HT1080 (cell line): ENCODE measurements at regions not wholly inside any gene's neighbourhood (a gene's known extent, or its start where the extent isn't known, plus 50 kb on each side); places are given as distances from the start of the nearest gene placed in this dataset.
"Not testable (repeated sequence)": the region's sequence is repeated elsewhere in the genome, so short reads cannot be mapped to it uniquely, and the experiment has no call there.

Experiments
- DNase-seq: peaks from one replicate; pipeline ENCODE4 v3.0.0-alpha.2; 2015; ENCODE audit warnings: low read depth

DNA sequence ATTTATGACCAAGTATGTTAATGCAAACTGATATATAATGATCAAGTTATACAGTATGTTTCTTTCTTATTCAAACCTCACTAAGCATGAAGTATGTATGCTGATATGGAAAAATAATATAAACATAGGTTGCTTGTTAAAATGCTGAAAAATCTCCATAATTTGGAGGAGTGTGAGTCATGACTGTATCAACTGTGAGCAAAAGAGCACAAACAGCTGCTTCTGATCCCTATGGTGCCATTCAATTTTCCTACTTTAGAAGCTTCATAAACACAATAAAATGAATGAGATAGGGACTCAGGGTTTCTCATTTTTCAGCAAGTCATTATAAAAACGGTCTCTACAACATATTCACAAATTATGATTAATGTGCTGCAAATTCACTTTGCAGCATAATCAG, 129.9 kb upstream of the TFPI start:
- DNase-seq = no peak

DNA sequence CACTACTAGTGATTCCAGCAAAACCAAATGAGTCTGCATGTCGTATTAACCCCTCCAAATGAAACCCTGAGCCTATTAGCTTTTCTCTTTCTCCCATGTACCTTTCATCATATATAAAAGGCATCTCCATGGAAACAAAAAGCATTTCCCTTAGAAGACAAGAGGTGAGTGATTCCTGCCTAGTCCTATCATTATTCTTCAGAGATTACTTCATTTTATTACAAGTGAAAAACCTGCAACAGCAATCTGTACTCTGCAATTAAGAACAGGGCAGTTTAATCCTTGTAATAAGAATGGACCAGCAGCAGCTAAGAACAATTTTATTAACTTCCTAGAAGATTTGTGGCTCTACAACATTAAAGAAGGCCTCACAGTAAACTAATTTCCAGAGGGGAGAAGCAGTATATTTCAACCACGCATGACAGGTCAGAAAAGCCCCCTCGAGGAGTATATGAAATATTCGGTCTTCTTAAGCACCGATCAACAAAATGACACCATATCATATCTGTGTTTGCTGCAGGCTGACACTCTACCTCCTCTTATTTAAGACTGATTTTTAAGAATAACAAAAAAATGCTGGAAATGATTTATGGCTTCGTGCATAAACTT, 132.3 kb upstream of the TFPI start:
- DNase-seq = no peak

DNA sequence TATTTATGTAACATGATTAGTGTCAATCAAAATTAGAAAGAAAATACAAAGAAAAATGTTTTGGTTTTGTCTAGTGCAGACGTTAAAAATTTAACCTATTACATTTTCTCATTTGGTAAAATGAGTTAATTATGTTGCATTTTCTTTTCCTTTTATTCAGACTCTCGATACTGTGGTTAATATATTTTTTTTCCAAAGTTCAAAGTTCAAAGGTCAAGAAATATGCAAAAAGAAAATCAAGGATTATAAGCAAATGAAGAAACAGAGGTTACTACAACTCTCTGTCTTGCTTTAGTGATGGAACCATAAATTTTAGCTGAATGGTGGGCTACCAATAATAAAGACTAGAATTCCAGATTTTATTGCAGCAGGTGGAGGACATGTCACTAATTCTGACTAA, 133.3 kb upstream of the TFPI start:
- DNase-seq = no peak

DNA sequence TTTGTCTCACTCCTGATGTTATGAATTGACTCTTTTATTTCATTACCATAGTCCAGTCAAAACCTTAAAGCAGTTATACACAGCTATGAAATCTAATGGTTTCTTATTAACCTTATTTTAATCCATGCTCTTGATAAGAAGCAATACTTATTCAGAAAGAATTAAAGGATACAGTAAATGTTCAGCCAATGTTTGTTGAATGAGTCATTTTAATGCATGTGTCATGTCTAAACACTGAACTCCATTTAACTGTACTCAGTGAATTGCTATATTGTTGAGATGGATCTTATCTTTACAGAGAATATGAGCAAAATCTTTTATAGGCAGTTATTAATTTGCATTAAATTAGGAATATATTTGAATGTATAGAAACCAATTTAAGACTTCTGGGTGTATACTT, 135.1 kb upstream of the TFPI start:
- DNase-seq = peak; percentile 41

DNA sequence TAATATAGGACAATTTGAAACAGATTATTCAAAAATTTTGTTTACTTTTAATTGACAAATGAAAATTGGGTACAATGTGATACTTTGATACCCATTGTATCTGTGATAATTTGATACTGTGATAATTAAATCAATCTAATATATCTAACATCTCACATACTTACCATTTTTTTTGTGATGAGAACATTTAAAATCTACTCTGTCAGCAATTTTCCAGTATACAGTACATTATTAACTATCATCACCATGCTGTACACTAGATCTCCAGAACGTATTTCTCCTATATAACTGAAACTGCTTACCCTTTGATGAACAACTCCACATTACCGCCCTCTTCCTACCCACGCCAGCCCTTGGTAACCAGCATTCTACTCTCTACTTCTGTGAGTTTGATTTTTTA, 139.7 kb upstream of the TFPI start:
- no peak for DNase-seq

DNA sequence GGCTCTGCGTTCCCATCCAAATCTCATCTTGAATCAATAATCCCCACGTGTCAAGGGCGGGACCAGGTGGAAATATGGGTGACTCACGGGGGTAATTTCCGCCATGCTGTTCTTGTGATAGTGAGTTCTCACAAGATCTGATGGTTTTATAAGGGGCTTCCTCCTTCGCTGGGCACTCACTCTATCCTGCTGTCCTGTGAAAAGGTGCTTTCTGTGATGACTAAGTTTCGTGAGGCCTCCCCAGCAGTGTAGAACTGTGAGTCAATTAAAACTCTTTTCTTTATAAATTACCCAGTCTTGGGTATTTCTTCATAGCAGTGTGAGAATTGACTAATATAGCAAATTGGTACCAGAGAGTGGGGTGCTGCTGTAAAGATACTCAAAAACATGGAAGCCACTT, 142.4 kb upstream of the TFPI start:
- not testable (repeated sequence) for DNase-seq

DNA sequence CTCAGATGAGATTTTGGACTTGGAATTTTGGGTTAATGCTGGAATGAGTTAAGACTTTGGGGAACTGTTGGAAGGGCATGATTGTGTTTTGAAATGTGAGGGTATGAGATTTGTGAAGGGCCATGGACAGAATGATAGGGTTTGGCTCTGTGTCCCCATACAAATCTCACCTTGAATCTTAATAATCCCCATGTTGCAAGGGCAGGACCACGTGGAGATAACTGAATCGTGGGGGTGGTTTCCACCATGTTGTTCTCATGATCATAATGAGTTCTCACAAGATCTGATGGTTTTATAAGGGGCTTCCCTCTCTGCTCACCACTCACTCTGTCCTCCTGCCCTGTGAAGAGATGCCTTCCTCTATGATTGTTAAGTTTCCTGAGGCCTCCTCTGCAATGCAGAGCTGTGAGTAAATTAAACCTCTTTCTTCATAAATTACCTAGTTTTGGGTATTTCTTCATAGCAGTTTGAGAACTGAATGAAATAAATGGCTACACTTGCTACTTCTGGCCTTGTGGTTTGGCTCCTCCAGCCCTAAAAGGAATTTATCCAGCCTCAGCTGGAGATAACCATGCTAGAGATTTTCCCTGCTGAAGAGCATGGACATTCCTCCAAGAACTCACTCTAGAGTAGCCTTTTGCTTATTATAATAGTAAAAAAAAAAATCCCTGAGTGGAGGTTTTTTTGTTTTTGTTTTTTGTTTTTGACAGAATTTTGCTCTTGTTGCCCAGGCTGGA, 144.3 kb upstream of the TFPI start:
- DNase-seq = no peak

DNA sequence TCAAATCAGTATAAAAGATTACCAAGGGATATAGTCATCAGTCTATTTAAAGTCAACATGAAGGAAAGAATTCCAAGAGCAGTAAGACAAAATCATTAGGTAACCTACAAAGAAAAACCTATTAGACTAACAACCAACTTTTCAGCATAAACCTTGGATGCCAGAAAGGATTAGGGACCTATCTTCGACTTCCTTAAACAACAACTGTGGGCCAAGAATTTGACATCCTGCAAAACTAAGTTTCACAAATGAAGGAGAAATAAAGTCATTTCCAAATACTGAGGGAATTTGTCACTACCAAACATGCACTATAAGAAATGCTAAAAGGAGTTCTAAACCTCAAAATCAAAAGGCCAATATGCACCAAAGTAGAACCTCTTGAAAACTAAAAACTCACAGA, 147.9 kb upstream of the TFPI start:
- DNase-seq = no peak

DNA sequence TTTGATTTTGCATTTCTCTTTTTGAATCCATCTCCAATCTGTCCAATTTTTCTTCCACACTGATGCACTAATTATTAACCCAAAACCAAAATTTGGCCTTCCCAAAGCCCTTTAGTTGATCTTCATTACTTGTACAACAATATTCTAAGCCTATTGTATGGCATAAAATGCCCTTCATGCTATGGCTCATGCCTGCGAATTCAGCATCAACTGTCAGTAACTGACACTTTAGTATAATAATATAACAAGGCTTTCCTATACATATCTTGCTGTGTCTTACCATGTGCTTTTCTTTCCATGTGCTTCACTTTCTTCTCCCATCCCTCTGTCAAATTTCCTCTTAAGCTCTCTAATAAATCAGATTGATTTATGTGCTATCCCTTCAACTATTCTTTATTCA, 154.0 kb upstream of the TFPI start:
- no peak for DNase-seq

DNA sequence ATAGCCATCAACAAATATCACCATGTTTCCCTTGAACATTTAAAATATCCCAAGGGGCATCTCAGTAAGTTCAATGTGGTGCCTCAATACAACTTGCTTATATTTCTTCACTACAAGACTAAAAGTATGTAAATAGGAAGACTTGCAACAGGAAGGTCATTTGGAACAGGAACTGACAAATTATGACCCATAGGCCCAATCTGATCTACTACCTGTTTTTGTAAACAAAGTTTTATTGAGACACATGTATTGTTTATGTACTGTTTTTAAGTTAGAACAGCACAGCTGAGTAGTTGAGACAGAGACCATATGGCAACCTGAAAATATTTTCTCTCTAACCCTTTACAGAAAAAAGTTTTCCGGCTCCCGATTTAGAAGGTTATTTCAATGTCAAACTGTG, 154.8 kb upstream of the TFPI start:
- DNase-seq = no peak

DNA sequence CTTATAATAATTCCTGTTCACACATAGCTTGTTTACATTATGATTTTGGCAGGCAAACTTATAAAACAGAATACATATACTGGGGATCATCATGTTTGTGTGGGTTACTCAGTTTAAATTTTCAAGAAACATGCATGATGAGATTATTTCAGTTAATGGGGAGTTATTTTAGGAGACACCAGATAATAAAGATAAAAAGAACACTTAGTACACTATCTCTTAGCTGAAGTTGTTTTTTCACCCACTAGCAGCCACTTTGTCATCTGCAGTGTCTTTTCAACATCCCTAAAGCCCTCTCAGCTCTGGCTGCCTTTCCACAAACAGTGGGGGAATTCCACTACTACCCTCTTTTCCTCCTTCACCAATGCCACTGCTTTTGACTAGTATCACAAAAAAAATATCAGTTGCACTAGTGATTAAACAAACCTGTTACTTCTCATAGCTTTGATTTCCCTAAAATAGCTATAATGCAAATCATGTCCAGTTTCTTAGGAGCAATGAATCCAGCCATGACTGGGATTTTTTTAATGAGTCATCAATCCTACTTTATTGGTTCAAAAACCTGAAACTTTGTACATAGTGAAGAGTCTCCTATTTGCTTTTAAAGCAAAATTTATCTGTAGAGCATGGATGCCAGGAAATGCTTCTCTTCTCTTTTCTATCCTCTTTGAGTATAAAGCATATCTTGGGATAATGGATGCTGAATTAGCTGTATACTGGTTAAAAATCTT, 156.7 kb upstream of the TFPI start:
- DNase-seq = no peak

DNA sequence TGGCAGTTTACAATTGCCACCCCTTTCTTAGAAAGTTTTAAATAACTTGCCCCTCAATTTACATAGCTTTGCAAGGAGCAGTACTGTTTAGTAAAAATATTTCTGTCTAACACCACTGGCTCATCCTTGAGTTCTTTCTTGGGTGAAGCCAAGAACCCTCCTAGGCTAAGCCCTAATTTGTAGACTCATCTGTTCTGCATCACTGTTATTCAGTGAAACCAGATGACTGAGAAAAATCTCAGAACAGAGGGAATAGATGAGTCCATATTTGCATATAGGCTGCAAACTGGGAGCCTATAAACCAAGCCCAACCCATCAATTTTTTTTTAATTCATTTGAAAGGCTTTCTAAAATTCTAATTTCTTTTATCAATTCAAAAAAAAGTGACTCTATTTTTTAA, 161.4 kb upstream of the TFPI start:
- DNase-seq = no peak

DNA sequence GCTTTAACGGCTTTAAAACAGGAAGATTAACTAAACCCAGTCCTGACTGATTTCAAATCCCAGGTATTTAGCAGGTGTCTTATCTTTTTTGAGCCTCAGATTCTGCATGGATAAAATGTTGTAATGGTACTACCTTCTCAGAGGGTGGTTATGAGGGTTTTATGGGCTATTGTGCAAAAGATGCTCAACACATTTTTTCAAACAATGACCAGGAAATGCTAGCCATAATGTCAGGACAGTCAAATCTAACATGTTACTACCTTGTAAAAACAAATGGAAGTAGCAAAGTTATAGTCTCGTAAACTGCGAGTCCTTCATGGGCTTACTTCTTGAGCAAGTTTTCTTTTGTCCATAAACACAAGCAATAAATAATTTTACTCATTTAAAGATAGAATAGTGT, 162.1 kb upstream of the TFPI start:
- no peak for DNase-seq

DNA sequence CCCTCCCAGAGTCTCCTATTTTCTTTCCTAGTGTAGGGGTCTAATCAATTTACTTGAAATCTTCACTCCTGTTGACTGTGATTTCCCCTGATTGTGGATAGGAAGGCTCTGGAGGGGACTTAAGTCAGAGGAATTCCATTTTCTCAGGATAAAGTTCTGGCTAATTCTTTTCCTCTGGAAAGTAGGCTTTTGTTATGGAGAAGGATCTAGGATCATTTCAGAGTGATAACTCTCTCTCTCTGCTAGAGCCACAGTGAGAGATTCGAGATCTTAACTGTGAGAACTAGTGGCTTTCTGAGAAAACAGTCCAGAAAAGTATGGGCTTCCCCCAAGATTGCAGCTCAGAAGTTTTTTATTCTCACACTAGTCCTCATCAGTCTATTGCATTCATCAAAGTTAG, 163.9 kb upstream of the TFPI start:
- DNase-seq = no peak

DNA sequence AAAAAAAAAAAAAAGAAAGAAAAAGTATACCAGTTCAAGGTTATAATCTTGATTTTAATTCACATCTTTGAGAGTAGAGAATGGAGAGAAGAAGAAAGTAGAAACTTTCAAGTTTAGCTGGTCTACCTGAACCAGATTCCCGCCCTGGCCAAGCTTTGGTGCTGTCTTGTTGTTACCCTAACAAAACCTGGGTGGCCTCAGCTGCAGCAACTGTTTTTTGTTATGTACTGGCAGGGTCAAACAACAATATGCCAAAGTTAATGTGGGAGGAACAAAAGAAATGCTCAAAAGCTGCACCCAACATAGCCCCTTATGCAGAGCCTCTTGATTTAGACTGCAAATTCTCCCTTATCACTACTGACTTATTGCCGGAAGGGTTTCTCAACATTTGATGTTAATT, 165.3 kb upstream of the TFPI start:
- DNase-seq = no peak

DNA sequence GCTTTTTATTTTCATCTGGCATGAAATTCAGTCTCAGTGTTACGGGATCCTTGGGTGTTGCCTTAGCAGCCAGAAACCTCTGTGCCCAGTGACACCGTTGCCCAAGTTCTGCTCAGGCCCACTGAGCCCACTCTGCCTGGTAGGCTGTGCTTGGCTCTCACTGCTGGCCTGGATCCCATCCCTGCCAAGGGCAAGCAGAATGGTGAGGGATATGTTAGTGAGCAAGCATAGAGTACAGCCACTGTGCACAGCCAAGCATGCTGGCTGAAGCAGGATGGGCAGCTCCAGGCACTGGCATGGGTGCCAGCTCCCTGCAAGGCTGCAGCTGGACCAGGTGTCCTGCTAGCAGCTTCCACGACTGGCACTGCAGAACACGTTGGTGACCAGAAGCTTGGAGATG, 194.7 kb upstream of the TFPI start:
- no peak for DNase-seq

DNA sequence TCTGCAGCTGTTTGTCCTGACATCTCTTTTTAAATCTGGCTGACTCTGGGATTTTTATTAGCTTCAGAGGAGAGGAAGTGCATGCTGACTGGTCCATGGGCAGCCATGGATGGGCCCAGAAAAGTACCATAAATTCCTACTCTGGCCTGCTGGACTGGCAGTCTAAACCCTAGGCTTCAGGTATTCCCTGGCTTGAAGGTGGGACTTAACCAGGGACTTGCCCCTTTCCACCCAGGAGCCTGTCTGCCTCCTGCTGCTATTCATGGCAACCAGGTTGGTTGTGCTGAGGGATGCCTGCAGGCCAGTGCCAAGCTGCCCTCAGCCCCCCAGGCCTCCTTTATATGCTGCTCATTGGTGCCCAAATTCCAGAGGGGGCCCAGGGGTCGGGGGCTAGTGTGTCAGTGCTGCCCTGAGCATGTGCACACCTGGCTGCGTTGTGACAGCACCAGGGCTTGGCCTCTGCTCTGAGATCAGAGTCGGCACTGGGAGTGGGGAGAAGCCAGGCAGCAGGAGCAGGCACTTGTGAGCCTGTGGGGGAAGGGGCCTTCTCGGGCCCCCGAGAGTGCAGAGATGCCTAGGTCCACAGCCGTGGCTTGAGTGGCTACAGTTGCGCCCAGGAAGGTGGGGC, 195.7 kb upstream of the TFPI start:
- DNase-seq = no peak

DNA sequence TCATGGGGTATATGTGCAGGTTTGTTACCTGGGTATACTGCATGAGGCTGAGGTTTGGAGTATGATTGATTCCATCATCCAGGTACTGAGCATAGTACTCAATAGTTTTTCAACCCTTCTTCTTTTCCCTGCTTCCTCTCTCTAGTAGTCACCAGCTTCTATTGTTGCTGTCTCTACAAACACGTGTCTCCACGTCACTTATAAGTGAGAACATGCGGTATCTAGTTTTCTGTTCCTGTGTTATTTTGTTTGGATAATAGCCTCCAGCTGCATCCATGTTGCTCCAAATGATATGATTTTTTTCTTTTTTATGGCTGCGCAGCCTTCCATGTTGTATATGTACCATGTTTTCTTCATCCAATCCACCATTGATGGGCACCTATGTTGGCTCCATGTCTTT, 214.8 kb upstream of the TFPI start:
- no peak for DNase-seq

DNA sequence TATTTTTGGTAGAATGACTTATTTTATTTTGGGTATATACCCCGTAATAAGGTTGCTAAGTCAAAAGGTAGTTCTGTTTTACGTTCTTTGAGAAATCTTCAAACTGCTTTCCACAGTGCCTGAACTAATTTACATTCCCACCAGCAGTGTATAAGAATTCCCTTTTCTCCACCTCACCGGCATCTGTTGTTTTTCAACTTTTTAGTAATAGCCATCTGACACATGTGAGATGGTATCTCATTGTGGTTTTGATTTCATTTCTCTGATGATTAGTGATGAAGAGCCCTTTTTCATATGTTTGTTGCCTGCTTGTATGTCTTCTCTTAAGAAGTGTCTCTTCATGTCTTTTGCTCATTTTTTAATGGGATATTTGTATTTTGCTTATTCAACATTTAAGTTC, 215.2 kb upstream of the TFPI start:
- no peak for DNase-seq

DNA sequence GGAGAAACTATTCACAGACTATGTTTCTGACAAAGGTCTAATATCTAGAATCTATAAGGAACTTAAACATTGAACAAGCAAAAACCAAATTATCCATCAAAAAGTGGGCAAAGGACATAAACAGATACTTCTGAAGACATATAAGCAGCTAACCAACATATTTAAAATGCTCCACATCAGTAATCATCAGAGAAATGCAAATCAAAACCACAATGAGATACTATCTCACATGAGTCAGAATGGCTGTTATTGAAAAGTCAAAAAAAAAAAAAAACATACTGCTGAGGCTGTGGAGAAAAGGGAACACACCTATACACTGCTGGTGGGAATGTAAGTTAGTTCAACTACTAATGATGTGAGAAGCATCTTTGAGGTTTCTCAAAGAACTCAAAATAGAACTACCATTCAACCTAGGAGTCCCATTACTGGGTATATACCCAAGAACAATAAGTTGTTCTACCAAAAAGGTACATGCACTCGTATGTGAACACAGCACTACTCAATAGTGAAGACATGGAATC, 220.4 kb upstream of the TFPI start:
- DNase-seq = peak; percentile 79

DNA sequence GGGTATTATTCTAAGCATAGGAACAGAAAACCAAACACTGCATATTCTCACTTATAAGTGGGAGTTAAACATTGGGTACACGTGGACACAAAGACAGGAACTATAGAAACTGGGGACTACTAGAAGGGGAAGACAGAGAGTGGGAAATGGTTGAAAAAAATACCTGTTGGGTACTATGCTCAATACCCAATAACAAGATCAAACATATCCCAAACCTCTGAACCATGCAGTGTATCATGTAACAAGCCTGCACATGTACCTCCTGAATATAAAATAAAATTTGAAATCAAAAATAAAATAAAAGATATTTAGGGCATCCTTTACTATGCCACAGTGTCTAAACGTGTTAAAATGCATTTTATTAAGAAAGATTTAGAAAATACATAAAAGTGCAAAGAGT, 221.0 kb upstream of the TFPI start:
- no peak for DNase-seq

DNA sequence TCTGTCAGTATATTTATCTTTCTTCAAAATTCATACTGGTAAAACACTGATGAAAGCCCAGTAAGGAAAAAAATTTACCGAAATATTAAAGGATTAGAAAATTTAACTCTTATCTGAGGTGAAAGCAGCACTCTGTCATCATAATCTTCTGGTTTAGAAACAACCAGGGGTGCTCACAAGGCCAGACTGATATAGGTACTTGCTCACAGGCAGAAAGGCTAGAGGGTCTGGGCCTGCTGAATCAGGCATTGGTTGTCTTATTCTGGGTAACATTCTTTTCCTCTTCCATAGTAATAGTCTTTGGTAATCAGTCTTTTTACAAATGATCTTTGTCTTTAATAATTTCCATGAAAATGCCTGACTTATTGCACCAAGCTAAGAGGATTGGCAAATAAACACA, 221.4 kb upstream of the TFPI start:
- no peak for DNase-seq
